ENCODE measurements at regions not wholly inside any gene's neighbourhood (a gene's known extent, or its start where the extent isn't known, plus 50 kb on each side); places are given as distances from the start of the nearest gene placed in this dataset.

GRCh38 chr12:105748806-105749600 lies 389.8 kb downstream of the NUAK1 start:
- Histone ChIP-seq H3K9ac (ENCODE audit: low read length) (no peak overlapping the region), H3K27ac (ENCODE audit: low read depth, low read length, poor library complexity, severe bottlenecking) (no peak overlapping the region)
- TF ChIP-seq EZH2 (IDR thresholded peaks at IDR 0.05; ENCODE audit: borderline replicate concordance, low read length) = no peak
- no peak for TF ChIP-seq CTCF (IDR thresholded peaks at IDR 0.05; ENCODE audit: low read length)

GRCh38 chr12:105750096-105750495 lies 388.7 kb downstream of the NUAK1 start:
- Histone ChIP-seq H3K4me2 (ENCODE audit: low read length) (no peak overlapping the region), H3K27ac (ENCODE audit: low read depth, low read length, poor library complexity, severe bottlenecking) (no peak overlapping the region), H3K9me2 (ENCODE audit: low read depth, low read length) (no peaks in the 10 kb centered on the region), H3K9me3 (ENCODE audit: low read length) (no peaks in the 10 kb centered on the region), H3K36me3 (ENCODE audit: insufficient read depth, low read length) (no peaks in the 10 kb centered on the region), H2AFZ (ENCODE audit: low read length) (no peak overlapping the region), H3K4me3 (ENCODE audit: low read depth, low read length, poor library complexity, severe bottlenecking) (no peak overlapping the region), H3K9ac (ENCODE audit: low read length) (no peak overlapping the region), H3F3A (ENCODE audit: insufficient read depth, low read length) (no peaks in the 10 kb centered on the region), H3K4me1 (ENCODE audit: insufficient read depth, low read length, severe bottlenecking) (no peaks in the 10 kb centered on the region), H3K79me2 (ENCODE audit: insufficient read depth, low read length) (no peaks in the 10 kb centered on the region), H3K27me3 (ENCODE audit: insufficient read depth, low read length) (no peaks in the 10 kb centered on the region), H4K20me1 (ENCODE audit: insufficient read depth, low read length) (no peaks in the 10 kb centered on the region)
- no peak for TF ChIP-seq CTCF (IDR thresholded peaks at IDR 0.05; ENCODE audit: low read length)
- no peak for TF ChIP-seq EZH2 (IDR thresholded peaks at IDR 0.05; ENCODE audit: borderline replicate concordance, low read length)

More at GRCh38 chr12:105748806-105749600, 389.8 kb downstream of the NUAK1 start:
- Histone ChIP-seq H3K9me2 (ENCODE audit: low read depth, low read length) (no peaks in the 10 kb centered on the region), H3K4me1 (ENCODE audit: insufficient read depth, low read length, severe bottlenecking) (no peaks in the 10 kb centered on the region), H3K4me3 (ENCODE audit: low read depth, low read length, poor library complexity, severe bottlenecking) (no peak overlapping the region), H2AFZ (ENCODE audit: low read length) (no peak overlapping the region), H3F3A (ENCODE audit: insufficient read depth, low read length) (no peaks in the 10 kb centered on the region), H3K9me3 (ENCODE audit: low read length) (no peaks in the 10 kb centered on the region), H3K4me2 (ENCODE audit: low read length) (no peak overlapping the region), H3K36me3 (ENCODE audit: insufficient read depth, low read length) (no peaks in the 10 kb centered on the region), H4K20me1 (ENCODE audit: insufficient read depth, low read length) (no peaks in the 10 kb centered on the region), H3K27me3 (ENCODE audit: insufficient read depth, low read length) (no peaks in the 10 kb centered on the region), H3K79me2 (ENCODE audit: insufficient read depth, low read length) (no peaks in the 10 kb centered on the region)

GRCh38 chr12:105754313-105754712 lies 384.4 kb downstream of the NUAK1 start:
- TF ChIP-seq CTCF (IDR thresholded peaks at IDR 0.05; ENCODE audit: low read length) (no peak), EZH2 (IDR thresholded peaks at IDR 0.05; ENCODE audit: borderline replicate concordance, low read length) (no peak)
- no peaks in the 10 kb centered on the region for H3K36me3 ChIP-seq (ENCODE audit: insufficient read depth, low read length)
- no peak overlapping the region for H3K27ac ChIP-seq (ENCODE audit: low read depth, low read length, poor library complexity, severe bottlenecking)

More at GRCh38 chr12:105754313-105754712, 384.4 kb downstream of the NUAK1 start:
- Histone ChIP-seq H3K79me2 (ENCODE audit: insufficient read depth, low read length) (no peaks in the 10 kb centered on the region), H3K9me2 (ENCODE audit: low read depth, low read length) (no peaks in the 10 kb centered on the region), H3K9ac (ENCODE audit: low read length) (no peak overlapping the region), H4K20me1 (ENCODE audit: insufficient read depth, low read length) (no peaks in the 10 kb centered on the region), H3K4me2 (ENCODE audit: low read length) (no peak overlapping the region), H2AFZ (ENCODE audit: low read length) (no peak overlapping the region), H3K4me1 (ENCODE audit: insufficient read depth, low read length, severe bottlenecking) (no peaks in the 10 kb centered on the region), H3K27me3 (ENCODE audit: insufficient read depth, low read length) (no peaks in the 10 kb centered on the region), H3K4me3 (ENCODE audit: low read depth, low read length, poor library complexity, severe bottlenecking) (no peak overlapping the region), H3K9me3 (ENCODE audit: low read length) (no peaks in the 10 kb centered on the region), H3F3A (ENCODE audit: insufficient read depth, low read length) (no peaks in the 10 kb centered on the region)

Measured in OCI-LY1 (cell line).